Posterior vena cava (tissue), 2 donors: ENCODE measurements at regions not wholly inside any gene's neighbourhood (a gene's known extent, or its start where the extent isn't known, plus 50 kb on each side); places are given as distances from the start of the nearest gene placed in this dataset.
"Not testable (repeated sequence)": the region's sequence is repeated elsewhere in the genome, so short reads cannot be mapped to it uniquely, and the experiment has no call there.

Source experiments
- DNase-seq: peaks from one replicate; pipeline ENCODE4 v3.0.0-alpha.2; 2020; ENCODE audit warnings: low spot score
- intact Hi-C, 2 donors: fragments of 100-400 bp; cut with DNase I; formaldehyde crosslinking; loops; one replicate each; pipeline versions ENCODE4 v1.14.1 to v1.14.2; 2022 to 2023
- donor health status: DM: yes; HTN: yes; CAD: no.
- donor health status: DM: yes; HTN: yes; CAD: no.

DNA sequence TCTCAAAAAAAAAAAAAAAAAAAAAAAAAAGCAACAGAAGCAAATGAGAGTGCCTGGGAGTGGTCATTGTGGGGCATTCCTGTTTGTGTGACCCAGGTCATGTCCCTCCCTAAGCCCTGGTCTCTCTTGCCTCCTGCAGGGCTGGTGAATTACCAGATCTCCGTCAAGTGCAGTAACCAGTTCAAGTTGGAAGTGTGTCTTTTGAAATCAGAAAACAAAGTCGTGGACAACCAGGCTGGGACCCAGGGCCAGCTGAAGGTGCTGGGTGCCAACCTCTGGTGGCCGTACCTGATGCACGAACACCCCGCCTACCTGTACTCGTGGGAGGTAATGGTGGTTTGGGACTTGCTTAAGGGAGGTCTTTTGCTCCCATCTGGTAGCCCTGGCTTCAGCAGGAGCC lies 1362.0 kb downstream of the CDH12 start:
- peak; percentile 85 for DNase-seq
- intact Hi-C loops, result not testable (repeated sequence)

GRCh38 chr5:21488828-21489227 lies 1364.3 kb downstream of the CDH12 start:
- intact Hi-C loops, DNase-seq: not testable (repeated sequence)

DNA sequence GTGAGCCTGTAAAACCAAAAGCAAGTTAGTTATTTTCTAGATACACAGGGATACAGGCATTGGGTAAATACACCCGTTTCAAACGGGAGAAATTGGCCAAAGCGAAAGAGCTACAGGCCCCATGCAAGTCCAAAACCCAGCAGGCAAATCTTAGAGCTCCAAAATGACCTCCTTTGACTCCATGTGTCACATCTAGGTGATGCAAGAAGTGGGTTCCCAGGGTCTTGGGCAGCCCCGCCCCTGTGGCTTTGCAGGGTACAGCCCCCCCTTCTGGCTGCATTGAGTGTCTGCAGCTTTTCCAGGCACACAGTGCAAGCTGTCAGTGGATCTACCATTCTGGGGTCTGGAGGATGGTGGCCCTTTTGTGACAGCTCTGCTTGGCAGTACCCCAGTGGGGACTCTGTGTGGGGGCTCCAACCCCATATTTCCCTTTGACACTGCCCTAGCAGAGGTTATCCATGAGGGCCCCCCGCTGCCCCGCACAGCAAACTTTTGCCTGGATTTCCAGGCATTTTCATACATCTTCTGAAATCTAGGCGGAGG lies 1367.6 kb downstream of the CDH12 start:
- peak; percentile 86 for DNase-seq
- intact Hi-C loops, result not testable (repeated sequence)

DNA sequence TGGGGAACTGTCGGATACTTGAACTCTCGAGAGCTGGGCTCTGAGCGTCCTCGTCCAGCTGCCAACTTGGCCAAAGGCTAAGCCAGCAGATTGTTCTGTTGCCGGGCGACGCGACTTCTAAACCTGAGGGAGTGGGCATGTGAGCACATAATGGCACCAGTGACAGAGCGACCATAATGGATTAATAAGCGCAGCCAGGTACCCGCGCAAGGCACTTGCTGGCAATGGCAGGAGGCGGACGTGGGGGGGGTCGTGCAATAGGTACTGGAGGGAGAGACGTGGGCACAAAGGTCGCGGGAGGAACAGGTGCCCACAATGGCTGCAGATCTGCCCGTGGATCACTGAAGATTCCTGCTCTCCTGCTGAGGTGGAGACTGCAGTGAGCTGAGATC lies 1368.7 kb downstream of the CDH12 start:
- peak; percentile 84 for DNase-seq
- intact Hi-C loops, result not testable (repeated sequence)

DNA sequence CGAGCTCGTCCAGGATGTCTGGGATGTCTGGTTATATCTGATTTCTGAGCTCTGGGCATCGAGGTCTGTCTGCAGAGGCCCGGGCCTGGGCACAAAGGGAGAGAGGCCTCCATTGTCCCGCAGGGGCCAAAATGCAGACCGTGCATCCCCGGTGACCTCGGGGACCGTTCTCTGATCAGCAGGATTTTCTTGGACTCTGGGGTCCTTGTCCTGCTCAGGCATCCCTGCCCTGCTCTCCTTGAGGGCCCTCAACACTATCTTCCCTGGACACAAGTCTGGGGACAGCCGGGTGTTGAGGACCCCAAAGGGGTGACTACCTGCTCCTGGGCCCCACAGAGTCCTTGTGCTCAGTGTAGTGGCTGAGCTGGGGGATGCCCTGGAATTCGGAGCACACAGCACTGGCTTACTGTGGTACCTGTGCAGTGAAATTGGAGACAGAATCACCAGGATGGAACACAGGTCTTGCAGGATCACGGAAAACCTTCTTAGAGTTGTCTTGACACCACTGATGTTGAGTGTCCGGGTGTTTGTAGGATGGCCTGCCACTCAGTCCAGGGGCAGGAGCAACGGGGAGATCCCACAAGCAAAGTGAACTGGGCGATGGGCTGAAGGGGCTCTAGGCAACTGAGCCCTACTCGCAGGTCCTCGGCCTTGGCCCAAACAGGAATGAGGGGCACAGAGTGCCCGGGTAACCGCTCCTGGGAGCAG lies 1369.2 kb downstream of the CDH12 start:
- DNase-seq, result peak; percentile 84
- intact Hi-C loops, result not testable (repeated sequence)

GRCh38 chr5:21482983-21483650 lies 1370.0 kb downstream of the CDH12 start:
- intact Hi-C loops, result not testable (repeated sequence)
- peak; percentile 80 for DNase-seq

DNA sequence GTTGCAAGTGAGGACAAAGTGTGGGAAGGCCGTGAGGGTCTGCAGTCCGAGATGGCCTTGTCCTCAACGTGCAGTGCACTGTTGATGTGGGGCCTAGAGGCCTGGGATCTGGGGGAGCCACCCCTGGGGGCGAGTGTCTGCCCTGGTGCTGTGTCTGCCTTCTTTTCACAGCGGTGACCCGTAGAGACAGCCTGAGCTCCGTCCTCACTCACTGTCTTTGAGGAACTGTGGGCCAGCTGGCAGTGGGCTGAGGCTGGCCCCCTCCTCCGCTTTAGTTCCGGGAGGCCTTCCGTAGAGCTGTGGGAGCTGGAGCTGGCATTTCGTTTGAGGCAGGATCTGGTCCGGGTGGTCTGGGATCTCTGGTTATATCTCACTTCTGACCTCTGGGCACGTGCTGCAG lies 1370.6 kb downstream of the CDH12 start:
- DNase-seq, result peak; percentile 83
- intact Hi-C loops, result not testable (repeated sequence)

DNA sequence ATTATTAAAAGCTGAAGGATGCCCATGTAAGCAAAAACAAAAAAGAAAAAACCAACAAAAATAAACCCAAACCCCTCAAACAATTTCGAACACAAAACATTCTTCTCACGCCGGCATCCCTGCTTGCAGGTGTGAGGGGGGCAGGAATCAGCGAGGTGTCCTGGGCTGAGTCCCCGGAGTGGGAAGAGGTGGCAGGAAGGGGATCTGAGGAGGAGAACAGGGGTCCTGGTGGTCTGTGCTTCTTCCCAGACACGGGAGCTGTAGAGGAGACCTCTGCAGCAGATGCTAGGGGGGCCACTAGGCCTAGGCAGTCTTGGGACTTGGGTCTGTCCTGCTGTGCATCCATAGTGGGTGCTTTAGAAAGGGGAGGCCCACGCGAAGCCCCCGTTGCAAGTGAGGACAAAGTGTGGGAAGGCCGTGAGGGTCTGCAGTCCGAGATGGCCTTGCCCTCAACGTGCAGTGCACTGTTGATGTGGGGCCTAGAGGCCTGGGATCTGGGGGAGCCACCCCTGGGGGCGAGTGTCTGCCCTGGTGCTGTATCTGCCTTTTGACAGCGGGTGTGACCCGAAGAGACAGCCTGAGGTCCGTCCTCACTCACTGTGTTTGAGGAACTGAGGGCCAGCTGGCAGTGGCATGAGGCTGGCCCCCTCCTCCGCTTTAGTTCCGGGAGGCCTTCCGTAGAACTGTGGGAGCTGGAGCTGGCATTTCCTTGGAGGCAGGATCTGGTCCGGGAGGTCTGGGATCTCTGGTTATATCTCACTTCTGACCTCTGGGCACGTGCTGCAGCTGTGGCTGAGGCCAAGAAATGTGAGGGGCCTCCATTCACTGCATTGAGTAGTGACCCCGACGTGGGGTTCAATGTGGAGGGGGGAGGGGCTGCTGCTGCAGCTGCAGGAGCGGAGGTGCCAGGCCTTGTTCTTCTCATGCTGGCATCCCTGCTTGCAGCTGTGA lies 1371.5 kb downstream of the CDH12 start:
- peak; percentile 85 for DNase-seq
- intact Hi-C loops, result not testable (repeated sequence)

DNA sequence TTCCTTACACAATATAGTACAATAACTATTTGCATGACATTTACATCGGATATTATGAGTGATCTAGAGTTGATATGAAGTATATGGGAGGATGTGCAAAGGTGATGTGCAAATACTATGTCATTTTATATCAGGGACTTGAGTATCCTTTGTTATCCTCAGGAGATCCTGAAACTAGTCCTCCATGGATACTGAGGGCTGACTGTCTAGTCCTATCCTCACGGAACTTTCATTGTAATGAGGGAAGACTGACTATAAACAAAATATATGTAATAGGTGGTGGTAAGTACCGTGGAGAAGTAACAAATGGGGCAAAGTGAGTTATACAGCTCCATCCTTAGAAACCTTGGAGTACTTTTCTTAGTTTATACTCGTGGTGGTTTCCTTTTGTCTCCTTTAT lies 1373.1 kb downstream of the CDH12 start:
- DNase-seq, intact Hi-C loops: not testable (repeated sequence)

DNA sequence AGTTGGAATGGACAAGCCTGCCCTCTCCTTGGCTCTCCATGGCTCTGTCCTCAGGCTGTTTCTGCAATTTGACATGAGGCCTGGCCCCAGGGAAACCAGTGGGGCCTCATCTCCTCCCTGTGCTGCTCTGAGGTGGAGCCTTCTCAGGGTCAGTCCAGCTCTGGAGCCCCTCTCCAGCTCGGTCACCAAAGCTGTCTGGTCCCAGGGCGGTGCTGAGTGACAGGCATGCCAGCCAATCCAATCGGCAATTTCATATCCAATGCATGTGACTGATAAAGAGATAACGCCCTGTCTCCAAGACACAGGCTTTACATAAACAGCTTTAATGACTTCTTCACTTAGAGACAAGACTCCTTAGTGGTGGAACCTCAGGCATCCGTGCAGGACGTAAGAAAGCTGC lies 1379.2 kb downstream of the CDH12 start:
- intact Hi-C loops, DNase-seq: not testable (repeated sequence)

GRCh38 chr5:21473436-21473835 lies 1379.7 kb downstream of the CDH12 start:
- DNase-seq, intact Hi-C loops: not testable (repeated sequence)

- DNase-seq, intact Hi-C loops: not testable (repeated sequence)
These were observed 1381.5 kb downstream of the CDH12 start for GRCh38 chr5:21471691-21472090.

DNA sequence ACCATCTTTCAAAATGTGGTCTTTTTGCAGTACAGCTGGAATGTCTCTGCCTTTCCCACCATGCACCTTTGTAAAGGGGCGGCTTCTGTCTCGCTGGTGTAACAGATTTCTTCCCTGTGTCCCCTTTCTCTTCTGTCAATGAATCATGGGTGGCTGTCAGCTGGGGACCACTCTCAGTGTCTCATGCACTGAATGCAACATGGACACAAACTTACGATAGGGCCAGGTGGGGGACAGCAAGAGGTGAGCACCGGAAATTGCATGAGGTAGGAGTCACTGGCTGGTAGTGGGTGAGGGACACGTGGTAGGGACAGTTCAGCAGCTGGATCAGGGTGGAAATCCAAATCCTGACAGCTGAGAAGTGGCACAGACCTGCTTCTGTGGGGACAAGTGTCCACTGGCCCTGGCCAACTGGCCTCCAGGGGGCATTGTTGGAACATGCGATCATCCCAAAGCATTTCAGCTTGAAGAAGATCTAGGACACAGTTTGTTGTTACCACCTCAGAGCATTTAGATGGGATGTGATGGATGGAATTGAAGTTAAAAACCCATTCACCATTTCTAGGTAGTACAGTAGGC lies 1383.5 kb downstream of the CDH12 start:
- intact Hi-C loops, DNase-seq: not testable (repeated sequence)

DNA sequence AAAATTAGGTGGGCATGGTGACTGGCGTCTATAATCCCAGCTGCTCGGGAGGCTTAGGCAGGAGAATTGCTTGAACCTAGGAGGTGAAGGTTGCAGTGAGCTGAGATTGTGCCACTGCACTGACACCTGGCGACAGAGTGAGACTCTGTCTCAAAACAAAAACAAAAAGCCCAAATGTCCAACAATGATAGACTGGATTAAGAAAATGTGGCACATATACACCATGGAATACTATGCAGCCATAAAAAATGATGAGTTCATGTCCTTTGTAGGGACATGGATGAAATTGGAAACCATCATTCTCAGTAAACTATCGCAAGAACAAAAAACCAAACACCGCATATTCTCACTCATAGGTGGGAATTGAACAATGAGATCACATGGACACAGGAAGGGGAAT lies 1385.6 kb downstream of the CDH12 start:
- DNase-seq, intact Hi-C loops: not testable (repeated sequence)

DNA sequence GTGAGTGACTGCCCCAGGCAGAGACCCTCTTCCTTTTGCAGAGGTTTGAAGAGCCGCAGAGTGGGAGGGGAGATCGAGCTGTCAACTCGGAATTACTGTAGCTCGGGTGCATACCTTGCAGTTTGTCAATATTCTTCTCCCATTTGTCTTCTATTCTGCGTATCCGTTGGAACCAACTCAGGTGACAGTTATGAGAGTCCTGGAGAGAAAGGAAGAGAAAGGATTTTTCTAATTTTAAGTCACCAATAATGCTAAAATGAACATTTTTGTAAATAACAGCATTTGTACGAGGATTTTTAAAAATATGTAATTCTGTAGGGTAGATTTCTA lies 1393.4 kb downstream of the CDH12 start:
- intact Hi-C loops, result loop anchor here in 1 of 2 donors (10.0 kb wide), 1 partner anchor 1585 kb away; no protein-coding TSS in a partner anchor
- not testable (repeated sequence) for DNase-seq

GRCh38 chr5:21452449-21452848 lies 1400.7 kb downstream of the CDH12 start:
- intact Hi-C loops, result loop anchor here in 1 of 2 donors (10.0 kb wide), 1 partner anchor 1578 kb away; no protein-coding TSS in a partner anchor
- DNase-seq, result no peak

DNA sequence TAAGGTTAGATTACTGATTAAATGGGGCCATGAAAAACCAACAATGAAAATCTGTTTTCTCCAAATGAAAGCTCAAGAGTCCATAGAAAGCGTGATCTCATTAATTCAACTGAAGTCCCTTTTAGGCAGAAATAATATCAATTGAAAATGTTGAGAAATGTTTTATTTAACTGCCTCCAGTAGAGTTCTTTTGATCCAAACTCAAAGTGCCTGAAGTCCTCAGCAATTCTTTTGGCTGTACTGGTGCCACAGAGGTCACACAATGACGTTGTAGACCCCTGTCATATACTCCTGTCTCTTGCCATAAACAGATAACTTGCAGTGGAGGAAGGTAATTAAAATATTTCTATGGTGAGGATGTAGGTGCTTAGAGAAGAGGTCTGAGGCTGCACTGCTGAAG lies 1420.5 kb downstream of the CDH12 start:
- intact Hi-C loops, result no loop called here
- no peak for DNase-seq

DNA sequence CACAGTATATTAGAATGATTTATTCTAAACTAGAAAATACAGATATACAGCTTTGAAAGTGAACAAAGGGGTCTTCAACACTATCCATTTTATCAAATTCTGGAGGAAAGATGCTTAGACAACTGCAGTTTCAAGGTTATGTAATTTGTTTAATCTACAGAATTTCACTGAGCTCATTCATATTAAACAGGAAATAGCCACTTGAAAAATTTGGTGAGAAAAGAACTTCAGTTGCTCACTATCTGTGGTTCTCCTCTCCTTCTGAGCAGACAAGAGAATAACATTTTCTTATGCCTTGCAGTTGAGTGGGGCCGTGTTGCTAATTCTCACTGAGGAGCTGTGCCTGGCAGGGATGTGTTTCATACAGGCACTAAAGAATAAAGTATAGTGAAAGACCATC lies 1428.2 kb downstream of the CDH12 start:
- intact Hi-C loops, result no loop called here
- no peak for DNase-seq

DNA sequence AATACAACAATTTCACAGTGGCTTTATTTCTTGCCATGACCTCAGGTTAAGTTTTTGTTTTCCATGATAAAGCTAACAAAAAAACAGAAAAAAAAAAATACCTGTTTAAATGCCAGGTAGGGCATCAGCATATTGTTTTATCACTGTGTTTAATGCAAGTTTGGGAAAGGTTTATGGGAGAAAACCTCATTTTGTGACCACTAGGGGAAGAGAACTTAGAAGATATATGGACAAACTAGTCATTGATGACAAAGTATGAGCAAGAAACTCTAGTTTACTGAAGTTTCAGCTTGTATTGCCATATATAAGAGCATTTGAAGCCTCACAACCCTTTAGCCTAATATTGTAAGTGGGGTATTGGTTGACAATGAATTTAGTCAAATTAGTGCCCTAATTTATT lies 1431.4 kb upstream of the CDH18 start:
- no peak for DNase-seq
- intact Hi-C loops, result no loop called here
